PC-3 (cell line): ENCODE measurements at regions not wholly inside any gene's neighbourhood (a gene's known extent, or its start where the extent isn't known, plus 50 kb on each side); places are given as distances from the start of the nearest gene placed in this dataset.

ENCODE experiments used
- ATAC-seq: fragments of 200-7000 bp; cut with Tn5 transposase; 2 replicates; pipeline ENCODE4 v1.9.1; 2020; ENCODE audit warnings: mild to moderate bottlenecking, moderate library complexity
- BruUV-seq: library from RNA; stranded (reverse); fragments of 400-500 nt; replicated peaks from 2 replicates; lab custom pipeline; 2021; lab: Mats Ljungman, UMichigan
- CTCF ChIA-PET: fragments of 300-600 bp; sonication (Branson Sonifier 250); formaldehyde crosslinking; loops from one replicate; lab custom pipeline; 2022; ENCODE audit warnings: antibody characterized with exemption; lab: Charles Lee
- POLR2A ChIA-PET: fragments of 300-600 bp; sonication (Branson Sonifier 250); formaldehyde crosslinking; loops from one replicate; lab custom pipeline; 2022; ENCODE audit warnings: antibody characterized with exemption; ENCODE audit not compliant: unreplicated experiment; lab: Charles Lee
- DNase-seq: peaks from one replicate; pipeline ENCODE4 v3.0.0-alpha.2; 2015
- H2AFZ ChIP-seq: fragments of 300-600 bp; sonication (generic); 2 replicates; pipeline ENCODE4 v1.6.0; 2016; ENCODE audit warnings: antibody characterized with exemption, low read length
- H3F3A ChIP-seq: fragments of 300-600 bp; sonication (generic); one replicate; pipeline ENCODE4 v1.6.0; 2017; ENCODE audit warnings: antibody characterized with exemption, low read length, control low read depth, mild to moderate bottlenecking; ENCODE audit not compliant: unreplicated experiment
- H3K27ac ChIP-seq: fragments of 300-600 bp; sonication (generic); 2 replicates; pipeline ENCODE4 v1.5.1; 2016; ENCODE audit warnings: mild to moderate bottlenecking, low read length
- H3K27me3 ChIP-seq: fragments of 300-600 bp; sonication (generic); 2 replicates; pipeline ENCODE4 v1.6.1; 2016; ENCODE audit warnings: low read length, mixed read lengths
- H3K36me3 ChIP-seq: fragments of 300-600 bp; sonication (generic); 2 replicates; pipeline ENCODE4 v1.6.1; 2016; ENCODE audit warnings: low read depth, mixed run types, low read length, mixed read lengths
- H3K4me1 ChIP-seq: fragments of 300-600 bp; sonication (generic); 2 replicates; pipeline ENCODE4 v1.5.1; 2016; ENCODE audit warnings: low read length; ENCODE audit not compliant: insufficient read depth
- H3K4me2 ChIP-seq: fragments of 300-600 bp; sonication (generic); 2 replicates; pipeline ENCODE4 v1.6.0; 2016; ENCODE audit warnings: low read length
- H3K4me3 ChIP-seq: fragments of 300-600 bp; sonication (generic); 2 replicates; pipeline ENCODE4 v1.5.1; 2016; ENCODE audit warnings: mild to moderate bottlenecking, low read length, mixed read lengths
- H3K79me2 ChIP-seq: fragments of 300-600 bp; sonication (generic); 2 replicates; pipeline ENCODE4 v1.6.1; 2017; ENCODE audit warnings: low read length, mixed read lengths
- H3K9ac ChIP-seq: fragments of 300-600 bp; sonication (generic); 2 replicates; pipeline ENCODE4 v1.6.0; 2016; ENCODE audit warnings: mild to moderate bottlenecking, low read length
- H3K9me2 ChIP-seq: fragments of 300-600 bp; sonication (generic); replicated peaks from 2 replicates; pipeline ENCODE4 v1.6.1; 2016; ENCODE audit warnings: mixed run types, low read length, mixed read lengths
- H3K9me3 ChIP-seq: fragments of 300-600 bp; sonication (generic); 2 replicates; pipeline ENCODE4 v1.6.1; 2016; ENCODE audit warnings: low read length, mixed read lengths
- H4K20me1 ChIP-seq: fragments of 300-600 bp; sonication (generic); 2 replicates; pipeline ENCODE4 v1.6.1; 2016; ENCODE audit warnings: low read length, mixed read lengths
- CTCF ChIP-seq: fragments of 300-600 bp; sonication (generic); conservative IDR thresholded peaks from 2 replicates; pipeline ENCODE4 v1.5.1; 2017; ENCODE audit warnings: antibody characterized with exemption, low read depth, mild to moderate bottlenecking, low read length
- EZH2 ChIP-seq: fragments of 300-600 bp; sonication (generic); IDR thresholded peaks from one replicate; pipeline ENCODE4 v1.6.1; 2017; ENCODE audit warnings: antibody characterized with exemption, mild to moderate bottlenecking, low read length; ENCODE audit not compliant: unreplicated experiment
- EZH2phosphoT487 ChIP-seq: fragments of 300-600 bp; sonication (generic); IDR thresholded peaks from 2 replicates; pipeline ENCODE4 v1.6.1; 2018; ENCODE audit warnings: mild to moderate bottlenecking, antibody characterized with exemption, low read length, borderline replicate concordance
- intact Hi-C: fragments of 100-400 bp; cut with micrococcal nuclease; formaldehyde crosslinking; loops from 2 replicates; pipeline ENCODE4 v1.9.0; 2023

GRCh38 chr6:14807130-14807529, 438.7 kb upstream of the JARID2 start:
- intact Hi-C loops, result no loop called here
- CTCF ChIA-PET, result no interaction called here
- H4K20me1 ChIP-seq, result no peaks in the 10 kb centered on the region
- H2AFZ ChIP-seq, result no peak overlapping the region
- H3K9ac ChIP-seq, result no peak overlapping the region
- no peak overlapping the region for H3K27ac ChIP-seq
- no peak overlapping the region for H3K4me3 ChIP-seq
- DNase-seq, result no peak
- BruUV-seq, result no TSS peak
- no peaks in the 10 kb centered on the region for H3K9me3 ChIP-seq
- no peak for TF ChIP-seq CTCF
- TF ChIP-seq EZH2phosphoT487, result no peak
- TF ChIP-seq EZH2, result no peak
- no peaks in the 10 kb centered on the region for H3K36me3 ChIP-seq
- ATAC-seq, result no peak
- H3F3A ChIP-seq, result no peaks in the 10 kb centered on the region
- H3K4me2 ChIP-seq, result no peak overlapping the region
- POLR2A ChIA-PET, result no interaction called here
- no peaks in the 10 kb centered on the region for H3K27me3 ChIP-seq
- H3K9me2 ChIP-seq, result no peaks in the 10 kb centered on the region
- H3K79me2 ChIP-seq, result no peaks in the 10 kb centered on the region
- H3K4me1 ChIP-seq, result no peaks in the 10 kb centered on the region

- Histone ChIP-seq H3K27me3 (no peaks in the 10 kb centered on the region), H3K36me3 (no peaks in the 10 kb centered on the region), H3K79me2 (no peaks in the 10 kb centered on the region), H3K9me3 (no peaks in the 10 kb centered on the region), H3K4me3 (no peak overlapping the region), H3K27ac (no peak overlapping the region), H2AFZ (no peak overlapping the region), H3K9ac (no peak overlapping the region), H3F3A (no peaks in the 10 kb centered on the region), H3K4me1 (no peaks in the 10 kb centered on the region), H3K4me2 (no peak overlapping the region), H4K20me1 (no peaks in the 10 kb centered on the region), H3K9me2 (no peaks in the 10 kb centered on the region)
- DNase-seq (no peak), ATAC-seq (no peak)
- TF ChIP-seq EZH2 (no peak), CTCF (no peak), EZH2phosphoT487 (no peak)
- BruUV-seq, result no TSS peak
- POLR2A ChIA-PET, result no interaction called here
- intact Hi-C loops, result no loop called here
- CTCF ChIA-PET, result no interaction called here
Observed at GRCh38 chr6:14807971-14808370, 437.9 kb upstream of the JARID2 start.

- CTCF ChIA-PET, result no interaction called here
- Histone ChIP-seq H3K79me2 (no peaks in the 10 kb centered on the region), H3K9ac (no peak overlapping the region), H3K4me3 (no peak overlapping the region), H3K4me1 (no peaks in the 10 kb centered on the region), H3K4me2 (no peak overlapping the region), H3K9me2 (no peaks in the 10 kb centered on the region), H3K36me3 (no peaks in the 10 kb centered on the region), H3F3A (no peaks in the 10 kb centered on the region), H4K20me1 (no peaks in the 10 kb centered on the region), H3K27me3 (no peaks in the 10 kb centered on the region), H3K9me3 (no peaks in the 10 kb centered on the region), H3K27ac (no peak overlapping the region), H2AFZ (no peak overlapping the region)
- POLR2A ChIA-PET, result interaction anchor here (0.7 kb wide), 1 partner anchor 16 kb away, joined by 6 read pairs; no protein-coding TSS in a partner anchor
- no TSS peak for BruUV-seq
- DNase-seq, result no peak
- ATAC-seq, result no peak
- no peak for TF ChIP-seq EZH2phosphoT487
- TF ChIP-seq CTCF, result no peak
- TF ChIP-seq EZH2, result no peak
- intact Hi-C loops, result no loop called here
Observed at GRCh38 chr6:14810021-14810420, 435.8 kb upstream of the JARID2 start.
